ENCODE measurements at regions not wholly inside any gene's neighbourhood (a gene's known extent, or its start where the extent isn't known, plus 50 kb on each side); places are given as distances from the start of the nearest gene placed in this dataset.

GRCh38 chr1:67978890-67979516, 71.4 kb downstream of the DIRAS3 start:
- no peak for DNase-seq (ENCODE audit: extremely low spot score)
- no peak for TF ChIP-seq CTCF (IDR thresholded peaks at IDR 0.05; ENCODE audit: control extremely low read depth, extremely low read depth, low read depth, missing control alignments)
- ChIA-PET CTCF (no interaction called here), POLR2A (no interaction called here)

GRCh38 chr1:67977756-67978155, 72.7 kb downstream of the DIRAS3 start:
- POLR2A ChIA-PET: interaction anchor here (0.7 kb wide), 1 partner anchor 717 kb away, joined by 3 read pairs; no protein-coding TSS in a partner anchor
- CTCF ChIA-PET: interaction anchor here (1.5 to 1.9 kb wide), 2 partner anchors 8 to 13 kb away, joined by 4 to 6 read pairs; no protein-coding TSS in a partner anchor
- DNase-seq (ENCODE audit: extremely low spot score): no peak
- TF ChIP-seq CTCF (IDR thresholded peaks at IDR 0.05; ENCODE audit: control extremely low read depth, extremely low read depth, low read depth, missing control alignments): no peak

GRCh38 chr1:67973051-67973450, 77.4 kb downstream of the DIRAS3 start:
- ChIA-PET POLR2A (no interaction called here), CTCF (no interaction called here)
- no peak for DNase-seq (ENCODE audit: extremely low spot score)
- TF ChIP-seq CTCF (IDR thresholded peaks at IDR 0.05; ENCODE audit: control extremely low read depth, extremely low read depth, low read depth, missing control alignments): no peak

- ChIA-PET POLR2A (no interaction called here), CTCF (no interaction called here)
- DNase-seq (ENCODE audit: extremely low spot score): no peak
- TF ChIP-seq CTCF (IDR thresholded peaks at IDR 0.05; ENCODE audit: control extremely low read depth, extremely low read depth, low read depth, missing control alignments): no peak
Observed at GRCh38 chr1:67970088-67970487, 80.3 kb downstream of the DIRAS3 start.

GRCh38 chr1:67969446-67969845, 81.0 kb downstream of the DIRAS3 start:
- ChIA-PET POLR2A (no interaction called here), CTCF (no interaction called here)
- TF ChIP-seq CTCF (IDR thresholded peaks at IDR 0.05; ENCODE audit: control extremely low read depth, extremely low read depth, low read depth, missing control alignments): no peak
- no peak for DNase-seq (ENCODE audit: extremely low spot score)

- POLR2A ChIA-PET: no interaction called here
- TF ChIP-seq CTCF (IDR thresholded peaks at IDR 0.05; ENCODE audit: control extremely low read depth, extremely low read depth, low read depth, missing control alignments): no peak
- no peak for DNase-seq (ENCODE audit: extremely low spot score)
- CTCF ChIA-PET: no interaction called here
Observed at GRCh38 chr1:67966666-67967009, 83.8 kb downstream of the DIRAS3 start.

Measured in GM10248 (cell line).